Mesendoderm (in vitro differentiated cells): ENCODE measurements at regions not wholly inside any gene's neighbourhood (a gene's known extent, or its start where the extent isn't known, plus 50 kb on each side); places are given as distances from the start of the nearest gene placed in this dataset.
A peak's percentile ranks its signal among the peaks of the same experiment; 100 is the strongest.
"Not testable (repeated sequence)": the region's sequence is repeated elsewhere in the genome, so short reads cannot be mapped to it uniquely, and the experiment has no call there.

Source experiments
- DNase-seq: peaks from one replicate; pipeline ENCODE4 v3.0.0; 2013
- H2AK5ac ChIP-seq: 2 replicates; pipeline ENCODE4 v1.6.1; 2013; ENCODE audit warnings: low read length, inconsistent platforms
- H2BK120ac ChIP-seq: 2 replicates; pipeline ENCODE4 v1.6.1; 2013; ENCODE audit warnings: low read depth, mild to moderate bottlenecking, low read length, moderate library complexity, mixed read lengths
- H2BK15ac ChIP-seq: replicated peaks from 2 replicates; pipeline ENCODE4 v1.6.1; 2013; ENCODE audit warnings: low read depth, mild to moderate bottlenecking, moderate library complexity
- H2BK5ac ChIP-seq: 2 replicates; pipeline ENCODE4 v1.6.1; 2013; ENCODE audit warnings: low read length, inconsistent platforms
- H3K18ac ChIP-seq: 2 replicates; pipeline ENCODE4 v1.6.1; 2013; ENCODE audit warnings: mild to moderate bottlenecking, low read length, mixed read lengths
- H3K23ac ChIP-seq: one replicate; pipeline ENCODE4 v1.6.1; 2013; ENCODE audit warnings: low read length
- H3K27ac ChIP-seq: 2 replicates; pipeline ENCODE4 v1.5.1; 2013; ENCODE audit warnings: low read depth, mild to moderate bottlenecking, inconsistent platforms, low read length, moderate library complexity
- H3K27me3 ChIP-seq: 2 replicates; pipeline ENCODE4 v1.6.1; 2013; ENCODE audit warnings: low read length, control low read depth, mild to moderate bottlenecking, inconsistent platforms; ENCODE audit not compliant: insufficient read depth, poor library complexity
- H3K36me3 ChIP-seq: 2 replicates; pipeline ENCODE4 v1.6.1; 2013; ENCODE audit warnings: low read length, inconsistent platforms; ENCODE audit not compliant: control insufficient read depth, insufficient read depth
- H3K4ac ChIP-seq: one replicate; pipeline ENCODE4 v1.6.1; 2013; ENCODE audit warnings: low read depth, mild to moderate bottlenecking, low read length, moderate library complexity
- H3K4me1 ChIP-seq: 2 replicates; pipeline ENCODE4 v1.6.1; 2013; ENCODE audit warnings: low read depth, low read length, inconsistent platforms; ENCODE audit not compliant: control insufficient read depth
- H3K4me2 ChIP-seq: 2 replicates; pipeline ENCODE4 v1.6.1; 2013; ENCODE audit warnings: low read length
- H3K4me3 ChIP-seq: 2 replicates; pipeline ENCODE4 v1.5.1; 2013; ENCODE audit warnings: mild to moderate bottlenecking, low read length
- H3K56ac ChIP-seq: one replicate; pipeline ENCODE4 v1.6.1; 2013; ENCODE audit warnings: low read length
- H3K79me1 ChIP-seq: 2 replicates; pipeline ENCODE4 v1.6.1; 2013; ENCODE audit warnings: low read length, inconsistent platforms
- H3K79me2 ChIP-seq: 2 replicates; pipeline ENCODE4 v1.6.1; 2013; ENCODE audit warnings: mild to moderate bottlenecking, low read length; ENCODE audit not compliant: control insufficient read depth, insufficient read depth
- H3K9ac ChIP-seq: 2 replicates; pipeline ENCODE4 v1.6.1; 2013; ENCODE audit warnings: low read length, inconsistent platforms
- H4K5ac ChIP-seq: one replicate; pipeline ENCODE4 v1.6.1; 2013; ENCODE audit warnings: low read length
- H4K8ac ChIP-seq: one replicate; pipeline ENCODE4 v1.6.1; 2013; ENCODE audit warnings: low read depth, mild to moderate bottlenecking, control low read depth, low read length, moderate library complexity
- WGBS: extraction: QIAGEN DNeasy Blood & Tissue Kit; methylation state at CpG from one replicate; pipeline ENCODE4 v1.1.7; 2013; ENCODE audit warnings: low lambda C conversion rate, missing lambda C conversion rate; ENCODE audit not compliant: insufficient coverage; ENCODE audit errors: extremely low coverage; 5-methylcytosine and 5-hydroxymethylcytosine counted together

DNA sequence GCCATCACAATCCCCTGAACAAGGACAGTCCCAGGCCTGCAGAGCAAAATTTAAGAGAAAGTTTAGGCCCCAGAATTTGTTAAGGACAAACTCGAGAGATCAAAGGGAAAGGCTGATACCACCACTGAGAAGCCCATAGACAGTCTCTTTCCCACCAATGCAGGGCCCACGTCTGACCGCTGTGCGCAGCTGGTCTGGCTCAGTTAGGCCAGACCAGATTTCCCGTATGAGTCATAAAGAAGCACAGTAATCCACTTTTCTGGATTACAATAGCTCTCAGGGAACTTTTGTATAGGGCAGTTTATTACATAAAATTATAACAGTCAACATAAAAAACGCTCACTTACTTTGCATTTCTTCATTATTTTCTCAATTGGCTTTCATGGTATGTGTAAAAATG, 259.5 kb downstream of the RCHY1 start:
- Histone ChIP-seq H2BK15ac (no peak overlapping the region), H3K4me2 (no peak overlapping the region), H3K36me3 (no peaks in the 10 kb centered on the region), H3K9ac (no peak overlapping the region), H3K27me3 (no peaks in the 10 kb centered on the region), H4K8ac (no peak overlapping the region), H3K18ac (no peak overlapping the region), H3K23ac (no peak overlapping the region), H3K4me3 (no peak overlapping the region), H2AK5ac (no peak overlapping the region), H2BK5ac (no peak overlapping the region), H3K4me1 (no peaks in the 10 kb centered on the region), H3K27ac (no peak overlapping the region), H3K79me1 (no peaks in the 10 kb centered on the region), H4K5ac (no peak overlapping the region), H3K4ac (no peak overlapping the region), H2BK120ac (no peak overlapping the region), H3K56ac (no peak overlapping the region), H3K79me2 (no peaks in the 10 kb centered on the region)
- WGBS = no CpG with 5 or more reads among the region's 6 CpGs
- no peak for DNase-seq

DNA sequence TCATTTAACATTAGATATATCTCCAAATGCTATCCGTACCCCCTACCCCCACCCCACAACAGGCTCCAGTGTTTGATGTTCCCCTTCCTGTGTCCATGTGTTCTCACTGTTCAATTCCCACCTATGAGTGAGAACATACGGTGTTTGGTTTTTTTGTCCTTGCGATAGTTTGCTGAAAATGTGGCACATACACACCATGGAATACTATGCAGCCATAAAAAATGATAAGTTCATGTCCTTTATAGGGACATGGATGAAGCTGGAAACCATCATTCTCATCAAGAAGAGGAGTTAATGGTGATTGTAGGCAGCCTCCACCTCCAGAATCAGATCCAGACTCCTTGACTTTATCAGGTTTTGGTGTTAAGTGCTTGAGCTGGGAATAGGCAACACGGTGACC, 261.1 kb downstream of the RCHY1 start:
- H3K4me3 ChIP-seq, H3K27ac ChIP-seq, H4K8ac ChIP-seq, H2BK120ac ChIP-seq, H3K79me1 ChIP-seq, H3K36me3 ChIP-seq, H4K5ac ChIP-seq, H3K56ac ChIP-seq, H3K18ac ChIP-seq, H2AK5ac ChIP-seq, H2BK5ac ChIP-seq, H2BK15ac ChIP-seq, H3K27me3 ChIP-seq, H3K4me1 ChIP-seq, H3K79me2 ChIP-seq, H3K9ac ChIP-seq, H3K4ac ChIP-seq, H3K23ac ChIP-seq, H3K4me2 ChIP-seq, DNase-seq: not testable (repeated sequence)
- WGBS = no CpG with 5 or more reads among the region's 4 CpGs

DNA sequence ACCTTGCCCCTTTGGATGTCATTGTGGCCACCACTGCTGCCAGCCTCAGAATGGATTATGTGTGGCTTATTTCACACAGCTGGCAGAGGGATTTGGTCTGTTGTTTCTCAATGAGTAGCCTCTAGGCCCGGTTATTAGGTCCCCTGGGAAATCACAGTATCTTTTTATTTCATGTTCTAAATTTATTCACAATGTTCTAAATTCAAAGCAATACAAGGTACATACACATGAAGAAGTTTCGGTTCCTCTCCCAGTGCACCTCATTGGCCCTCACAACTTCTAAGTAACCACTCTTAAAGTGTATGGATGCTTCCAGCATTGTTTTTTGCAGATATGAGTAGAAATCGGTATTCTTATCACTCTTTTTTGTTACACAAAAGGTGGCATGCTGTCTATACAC, 262.7 kb downstream of the RCHY1 start:
- H3K27ac ChIP-seq = no peak overlapping the region
- H3K4me1 ChIP-seq = no peaks in the 10 kb centered on the region
- no peak overlapping the region for H3K23ac ChIP-seq
- no peak overlapping the region for H3K4me2 ChIP-seq
- H4K8ac ChIP-seq = no peak overlapping the region
- H3K4me3 ChIP-seq = no peak overlapping the region
- H4K5ac ChIP-seq = no peak overlapping the region
- no peaks in the 10 kb centered on the region for H3K79me2 ChIP-seq
- H3K27me3 ChIP-seq = no peaks in the 10 kb centered on the region
- H2BK120ac ChIP-seq = no peak overlapping the region
- no peaks in the 10 kb centered on the region for H3K79me1 ChIP-seq
- H2AK5ac ChIP-seq = no peak overlapping the region
- no peak overlapping the region for H3K4ac ChIP-seq
- H3K9ac ChIP-seq = no peak overlapping the region
- H3K56ac ChIP-seq = no peak overlapping the region
- no peak overlapping the region for H3K18ac ChIP-seq
- WGBS = no CpG with 5 or more reads among the region's 3 CpGs
- no peaks in the 10 kb centered on the region for H3K36me3 ChIP-seq
- no peak for DNase-seq
- H2BK15ac ChIP-seq = no peak overlapping the region
- no peak overlapping the region for H2BK5ac ChIP-seq

DNA sequence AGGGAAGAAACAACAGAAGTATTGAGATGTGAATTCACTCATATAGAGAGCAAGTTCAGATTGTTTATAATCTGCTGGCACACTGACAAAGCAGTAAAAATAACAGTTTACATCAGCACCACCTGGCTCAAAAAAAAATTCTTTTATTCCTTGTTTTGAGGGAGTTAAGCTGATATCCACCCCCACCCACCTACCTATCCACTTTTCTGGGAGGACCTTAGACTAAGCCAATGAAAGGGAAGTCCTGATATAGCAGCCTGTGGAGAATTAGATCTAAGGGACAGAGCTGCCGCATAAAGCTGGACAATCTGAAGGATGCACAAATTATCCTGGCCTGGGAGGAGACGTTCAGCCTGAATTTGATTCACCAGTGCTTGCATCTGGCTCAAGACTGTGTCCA, 264.5 kb downstream of the RCHY1 start:
- Histone ChIP-seq H4K8ac (no peak overlapping the region), H3K27me3 (no peaks in the 10 kb centered on the region), H2BK15ac (no peak overlapping the region), H3K56ac (no peak overlapping the region), H3K4me2 (no peak overlapping the region), H2AK5ac (no peak overlapping the region), H3K4ac (no peak overlapping the region), H3K9ac (no peak overlapping the region), H3K27ac (no peak overlapping the region), H2BK5ac (no peak overlapping the region), H3K18ac (no peak overlapping the region), H3K23ac (no peak overlapping the region), H3K4me1 (no peaks in the 10 kb centered on the region), H3K79me2 (no peaks in the 10 kb centered on the region), H3K79me1 (no peaks in the 10 kb centered on the region), H3K4me3 (no peak overlapping the region), H2BK120ac (no peak overlapping the region), H3K36me3 (no peaks in the 10 kb centered on the region), H4K5ac (no peak overlapping the region)
- WGBS = no CpG with 5 or more reads among the region's 2 CpGs
- DNase-seq = no peak

DNA sequence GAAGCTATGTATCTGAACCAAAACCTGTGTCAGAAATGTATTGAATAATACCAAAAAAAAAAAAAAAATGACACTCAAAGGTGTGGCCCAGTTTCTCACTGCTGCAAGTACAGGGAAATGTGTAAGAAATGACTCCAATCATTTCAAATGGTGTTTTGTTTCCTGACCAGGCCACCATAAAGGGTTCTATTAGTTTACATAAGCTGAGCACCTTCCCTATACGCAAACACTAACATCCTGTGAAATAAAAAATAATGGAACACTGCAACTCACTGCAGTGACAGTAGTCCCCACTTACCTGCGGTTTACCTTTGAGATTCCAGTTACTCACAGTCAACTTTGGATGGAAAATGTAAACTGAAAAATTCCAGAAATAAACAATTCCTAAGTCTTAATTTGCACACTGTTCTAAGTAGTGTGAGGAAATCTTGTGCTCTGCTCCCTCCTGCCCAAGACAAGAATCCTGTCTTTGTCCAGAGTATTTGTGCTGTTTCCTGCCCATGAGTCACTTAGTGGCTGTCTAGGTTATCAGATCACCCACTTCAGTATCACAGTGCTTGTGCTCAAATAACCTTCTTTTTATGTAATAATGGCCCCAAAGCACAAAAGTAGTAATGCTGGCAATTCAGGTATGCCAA, 265.3 kb downstream of the RCHY1 start:
- H3K23ac ChIP-seq = no peak overlapping the region
- H3K79me2 ChIP-seq = no peaks in the 10 kb centered on the region
- H2BK5ac ChIP-seq = no peak overlapping the region
- H3K36me3 ChIP-seq = no peaks in the 10 kb centered on the region
- no peak overlapping the region for H3K18ac ChIP-seq
- no peak overlapping the region for H3K4me3 ChIP-seq
- no peaks in the 10 kb centered on the region for H3K4me1 ChIP-seq
- no peak overlapping the region for H2BK120ac ChIP-seq
- H3K79me1 ChIP-seq = no peaks in the 10 kb centered on the region
- H3K27me3 ChIP-seq = no peaks in the 10 kb centered on the region
- no peak overlapping the region for H4K5ac ChIP-seq
- peak; percentile 10 for DNase-seq
- no peak overlapping the region for H3K27ac ChIP-seq
- H4K8ac ChIP-seq = no peak overlapping the region
- no peak overlapping the region for H3K4ac ChIP-seq
- H3K4me2 ChIP-seq = no peak overlapping the region
- WGBS = no CpG with 5 or more reads among the region's 2 CpGs
- H3K9ac ChIP-seq = no peak overlapping the region
- H2BK15ac ChIP-seq = no peak overlapping the region
- H3K56ac ChIP-seq = no peak overlapping the region
- no peak overlapping the region for H2AK5ac ChIP-seq

DNA sequence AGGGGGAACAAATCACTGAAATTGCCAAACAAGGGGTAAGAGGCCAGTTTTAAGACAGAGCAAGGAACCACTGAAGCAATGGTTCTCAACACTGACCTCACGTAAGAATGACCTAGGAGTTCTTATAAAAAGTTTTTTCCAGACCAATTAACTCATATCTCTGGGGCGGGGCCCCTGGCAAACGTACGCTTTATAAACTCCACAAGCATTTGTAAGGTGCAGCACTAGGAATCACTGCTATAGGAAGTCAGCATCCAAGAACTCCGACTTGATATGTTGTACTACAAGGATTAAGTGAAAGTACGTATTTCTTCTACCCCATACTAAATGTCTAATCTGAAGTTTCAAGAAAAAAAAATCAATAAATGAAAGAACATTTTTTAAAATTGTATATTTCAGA, 269.9 kb downstream of the RCHY1 start:
- Histone ChIP-seq H3K4me3 (no peak overlapping the region), H2BK15ac (no peak overlapping the region), H2AK5ac (no peak overlapping the region), H3K9ac (no peak overlapping the region), H2BK120ac (no peak overlapping the region), H3K56ac (no peak overlapping the region), H4K5ac (no peak overlapping the region), H3K18ac (no peak overlapping the region), H3K27me3 (no peaks in the 10 kb centered on the region), H3K4ac (no peak overlapping the region), H3K4me2 (no peak overlapping the region), H2BK5ac (no peak overlapping the region), H3K79me1 (no peaks in the 10 kb centered on the region), H3K79me2 (no peaks in the 10 kb centered on the region), H3K23ac (no peak overlapping the region), H3K4me1 (no peaks in the 10 kb centered on the region), H3K36me3 (no peaks in the 10 kb centered on the region), H4K8ac (no peak overlapping the region), H3K27ac (no peak overlapping the region)
- no CpG with 5 or more reads among the region's 6 CpGs for WGBS
- DNase-seq = no peak
